Activated CD4-positive, alpha-beta T cell treated with anti-CD3 and anti-CD28 coated beads, Interleukin-2, amount 10 ng/mL, durations not matched to agents 7 days and 5 days (primary cell): ENCODE measurements at regions not wholly inside any gene's neighbourhood (a gene's known extent, or its start where the extent isn't known, plus 50 kb on each side); places are given as distances from the start of the nearest gene placed in this dataset.
"Not testable (repeated sequence)": the region's sequence is repeated elsewhere in the genome, so short reads cannot be mapped to it uniquely, and the experiment has no call there.

Experiments
- CTCF ChIA-PET: fragments of 350-600 bp; sonication (Branson Sonifier 250); formaldehyde crosslinking; loops from one replicate; lab custom pipeline; 2021; ENCODE audit warnings: antibody characterized with exemption; lab: Charles Lee
- POLR2A ChIA-PET: fragments of 350-600 bp; sonication (Branson Sonifier 250); formaldehyde crosslinking; loops from one replicate; lab custom pipeline; 2021; ENCODE audit warnings: antibody characterized with exemption; lab: Charles Lee
- DNase-seq: peaks from one replicate; pipeline ENCODE4 v3.0.0-alpha.2; 2020
- H3K27ac Mint-ChIP-seq: one replicate; pipeline ENCODE4 v1.8.0; 2021; ENCODE audit warnings: mild to moderate bottlenecking, moderate library complexity, mixed read lengths
- H3K27me3 Mint-ChIP-seq: one replicate; pipeline ENCODE4 v1.8.0; 2021; ENCODE audit warnings: mixed read lengths
- H3K36me3 Mint-ChIP-seq: one replicate; pipeline ENCODE4 v1.8.0; 2021; ENCODE audit warnings: low read depth, mixed read lengths
- H3K4me1 Mint-ChIP-seq: one replicate; pipeline ENCODE4 v1.8.0; 2021; ENCODE audit warnings: mixed read lengths
- H3K4me3 Mint-ChIP-seq: one replicate; pipeline ENCODE4 v1.8.0; 2021; ENCODE audit warnings: mild to moderate bottlenecking, moderate library complexity, mixed read lengths
- H3K9me3 Mint-ChIP-seq: one replicate; pipeline ENCODE4 v1.8.0; 2021; ENCODE audit warnings: mixed read lengths

- Mint-ChIP-seq H3K27me3 (no peaks in the 10 kb centered on the region), H3K4me3 (no peak overlapping the region), H3K27ac (no peak overlapping the region), H3K9me3 (no peaks in the 10 kb centered on the region), H3K4me1 (no peaks in the 10 kb centered on the region), H3K36me3 (no peaks in the 10 kb centered on the region)
- DNase-seq, result no peak
- CTCF ChIA-PET, result no interaction called here
- POLR2A ChIA-PET, result no interaction called here
Observed at GRCh38 chr5:44951371-44951770, 142.6 kb downstream of the MRPS30 start.

GRCh38 chr5:44952376-44952775 is 143.6 kb downstream of the MRPS30 start:
- H3K4me3 Mint-ChIP-seq, result no peak overlapping the region
- H3K4me1 Mint-ChIP-seq, result no peaks in the 10 kb centered on the region
- ChIA-PET POLR2A (no interaction called here), CTCF (no interaction called here)
- H3K36me3 Mint-ChIP-seq, result no peaks in the 10 kb centered on the region
- no peak for DNase-seq
- no peak overlapping the region for H3K27ac Mint-ChIP-seq
- H3K27me3 Mint-ChIP-seq, result no peaks in the 10 kb centered on the region
- H3K9me3 Mint-ChIP-seq, result no peaks in the 10 kb centered on the region

GRCh38 chr5:44953078-44953477 is 144.3 kb downstream of the MRPS30 start:
- ChIA-PET CTCF (no interaction called here), POLR2A (no interaction called here)
- H3K4me3 Mint-ChIP-seq, result no peak overlapping the region
- no peaks in the 10 kb centered on the region for H3K4me1 Mint-ChIP-seq
- no peaks in the 10 kb centered on the region for H3K9me3 Mint-ChIP-seq
- no peaks in the 10 kb centered on the region for H3K36me3 Mint-ChIP-seq
- H3K27me3 Mint-ChIP-seq, result no peaks in the 10 kb centered on the region
- no peak for DNase-seq
- no peak overlapping the region for H3K27ac Mint-ChIP-seq

GRCh38 chr5:44958943-44959454 is 150.3 kb downstream of the MRPS30 start:
- H3K4me3 Mint-ChIP-seq, POLR2A ChIA-PET, H3K27ac Mint-ChIP-seq, DNase-seq, H3K4me1 Mint-ChIP-seq, H3K27me3 Mint-ChIP-seq, H3K9me3 Mint-ChIP-seq, H3K36me3 Mint-ChIP-seq: not testable (repeated sequence)
- CTCF ChIA-PET, result interaction anchor here (0.6 kb wide), 1 partner anchor 47 kb away, joined by 3 read pairs; no protein-coding TSS in a partner anchor

- Mint-ChIP-seq H3K36me3 (no peaks in the 10 kb centered on the region), H3K27ac (no peak overlapping the region), H3K4me1 (no peaks in the 10 kb centered on the region), H3K9me3 (peaks cover 2% of the 10 kb centered on the region), H3K27me3 (no peaks in the 10 kb centered on the region), H3K4me3 (no peak overlapping the region)
- DNase-seq, result no peak
- ChIA-PET POLR2A (no interaction called here), CTCF (no interaction called here)
Observed at GRCh38 chr5:44969825-44970224, 161.1 kb downstream of the MRPS30 start.

- H3K9me3 Mint-ChIP-seq, H3K4me1 Mint-ChIP-seq, POLR2A ChIA-PET, DNase-seq, H3K27me3 Mint-ChIP-seq, CTCF ChIA-PET, H3K4me3 Mint-ChIP-seq, H3K36me3 Mint-ChIP-seq, H3K27ac Mint-ChIP-seq: not testable (repeated sequence)
Observed at GRCh38 chr5:44970963-44971362, 162.2 kb downstream of the MRPS30 start.

- Mint-ChIP-seq H3K4me3 (no peak overlapping the region), H3K9me3 (peaks cover 9% of the 10 kb centered on the region), H3K27me3 (no peaks in the 10 kb centered on the region), H3K36me3 (no peaks in the 10 kb centered on the region), H3K4me1 (no peaks in the 10 kb centered on the region), H3K27ac (no peak overlapping the region)
- POLR2A ChIA-PET, result no interaction called here
- no peak for DNase-seq
- CTCF ChIA-PET, result no interaction called here
Observed at GRCh38 chr5:44974813-44975212, 166.1 kb downstream of the MRPS30 start.

GRCh38 chr5:44981708-44982107 is 173.0 kb downstream of the MRPS30 start:
- Mint-ChIP-seq H3K27ac (no peak overlapping the region), H3K4me3 (no peak overlapping the region), H3K9me3 (peaks cover 30% of the 10 kb centered on the region), H3K4me1 (no peaks in the 10 kb centered on the region), H3K27me3 (no peaks in the 10 kb centered on the region), H3K36me3 (no peaks in the 10 kb centered on the region)
- POLR2A ChIA-PET, result no interaction called here
- CTCF ChIA-PET, result no interaction called here
- no peak for DNase-seq

- no peaks in the 10 kb centered on the region for H3K4me1 Mint-ChIP-seq
- DNase-seq, result no peak
- H3K9me3 Mint-ChIP-seq, result peaks cover 31% of the 10 kb centered on the region
- no peak overlapping the region for H3K27ac Mint-ChIP-seq
- no peaks in the 10 kb centered on the region for H3K27me3 Mint-ChIP-seq
- ChIA-PET POLR2A (no interaction called here), CTCF (no interaction called here)
- no peak overlapping the region for H3K4me3 Mint-ChIP-seq
- no peaks in the 10 kb centered on the region for H3K36me3 Mint-ChIP-seq
Observed at GRCh38 chr5:44983006-44983405, 174.3 kb downstream of the MRPS30 start.

- peaks cover 33% of the 10 kb centered on the region for H3K9me3 Mint-ChIP-seq
- ChIA-PET CTCF (no interaction called here), POLR2A (no interaction called here)
- H3K4me3 Mint-ChIP-seq, result no peak overlapping the region
- H3K27ac Mint-ChIP-seq, result no peak overlapping the region
- H3K36me3 Mint-ChIP-seq, result no peaks in the 10 kb centered on the region
- H3K27me3 Mint-ChIP-seq, result no peaks in the 10 kb centered on the region
- no peak for DNase-seq
- no peaks in the 10 kb centered on the region for H3K4me1 Mint-ChIP-seq
Observed at GRCh38 chr5:44987026-44987425, 178.3 kb downstream of the MRPS30 start.

- POLR2A ChIA-PET, result no interaction called here
- DNase-seq, result no peak
- Mint-ChIP-seq H3K4me3 (no peak overlapping the region), H3K36me3 (no peaks in the 10 kb centered on the region), H3K9me3 (peaks cover 16% of the 10 kb centered on the region), H3K4me1 (no peaks in the 10 kb centered on the region), H3K27ac (no peak overlapping the region), H3K27me3 (no peaks in the 10 kb centered on the region)
- CTCF ChIA-PET, result no interaction called here
Observed at GRCh38 chr5:44991693-44992092, 182.9 kb downstream of the MRPS30 start.

GRCh38 chr5:44993286-44993685 is 184.5 kb downstream of the MRPS30 start:
- Mint-ChIP-seq H3K27me3 (no peaks in the 10 kb centered on the region), H3K4me3 (no peak overlapping the region), H3K9me3 (peaks cover 14% of the 10 kb centered on the region), H3K27ac (no peak overlapping the region), H3K36me3 (no peaks in the 10 kb centered on the region), H3K4me1 (peaks cover 2% of the 10 kb centered on the region)
- POLR2A ChIA-PET, result no interaction called here
- no peak for DNase-seq
- CTCF ChIA-PET, result no interaction called here

GRCh38 chr5:44997506-44997905 is 188.8 kb downstream of the MRPS30 start:
- no peaks in the 10 kb centered on the region for H3K36me3 Mint-ChIP-seq
- no peak for DNase-seq
- peaks cover 2% of the 10 kb centered on the region for H3K4me1 Mint-ChIP-seq
- H3K27me3 Mint-ChIP-seq, result no peaks in the 10 kb centered on the region
- no peak overlapping the region for H3K4me3 Mint-ChIP-seq
- H3K9me3 Mint-ChIP-seq, result no peaks in the 10 kb centered on the region
- POLR2A ChIA-PET, result no interaction called here
- no peak overlapping the region for H3K27ac Mint-ChIP-seq
- CTCF ChIA-PET, result no interaction called here

- not testable (repeated sequence) for H3K27ac Mint-ChIP-seq, H3K36me3 Mint-ChIP-seq, H3K4me3 Mint-ChIP-seq
Observed at GRCh38 chr5:45007102-45007501, 198.4 kb downstream of the MRPS30 start.

More at GRCh38 chr5:45007102-45007501, 198.4 kb downstream of the MRPS30 start:
- CTCF ChIA-PET, DNase-seq, H3K27me3 Mint-ChIP-seq, H3K4me1 Mint-ChIP-seq, POLR2A ChIA-PET, H3K9me3 Mint-ChIP-seq: not testable (repeated sequence)
